PC-9 (cell line): ENCODE measurements at regions not wholly inside any gene's neighbourhood (a gene's known extent, or its start where the extent isn't known, plus 50 kb on each side); places are given as distances from the start of the nearest gene placed in this dataset.

Source experiments
- BruUV-seq: library from RNA; stranded (reverse); fragments of 400-500 nt; replicated peaks from 2 replicates; lab custom pipeline; 2021; lab: Mats Ljungman, UMichigan
- CTCF ChIA-PET: fragments of 300-600 bp; sonication (Branson Sonifier 250); formaldehyde crosslinking; loops from one replicate; lab custom pipeline; 2022; ENCODE audit warnings: antibody characterized with exemption; lab: Charles Lee
- POLR2A ChIA-PET: fragments of 300-600 bp; sonication (Branson Sonifier 250); formaldehyde crosslinking; loops from one replicate; lab custom pipeline; 2022; ENCODE audit warnings: antibody characterized with exemption; ENCODE audit not compliant: unreplicated experiment; lab: Charles Lee
- DNase-seq, 2 experiments: peaks; one replicate each; pipeline versions ENCODE4 v3.0.0 to v3.0.0-alpha.2; 2015 to 2022; ENCODE audit warnings: mixed read lengths in 1 of 2
- H2AFZ ChIP-seq: fragments of 200-600 bp; sonication (generic); 2 replicates; pipeline ENCODE4 v1.8.1; 2017; ENCODE audit warnings: antibody characterized with exemption
- H3F3A ChIP-seq: fragments of 200-600 bp; sonication (generic); 2 replicates; pipeline ENCODE4 v1.8.1; 2017; ENCODE audit warnings: antibody characterized with exemption, mild to moderate bottlenecking, low read depth; ENCODE audit not compliant: insufficient read depth
- H3K27ac ChIP-seq: fragments of 200-600 bp; sonication (generic); 2 replicates; pipeline ENCODE4 v1.6.1; 2016; ENCODE audit warnings: mixed run types
- H3K27me3 ChIP-seq: fragments of 200-600 bp; sonication (generic); 2 replicates; pipeline ENCODE4 v1.6.1; 2016; ENCODE audit warnings: low read depth, mixed run types; ENCODE audit not compliant: insufficient read depth
- H3K36me3 ChIP-seq: fragments of 200-600 bp; sonication (generic); 2 replicates; pipeline ENCODE4 v1.6.1; 2016; ENCODE audit warnings: low read depth, mixed run types
- H3K4me1 ChIP-seq: fragments of 200-600 bp; sonication (generic); replicated peaks from 2 replicates; pipeline ENCODE4 v1.6.1; 2016; ENCODE audit warnings: mixed run types; ENCODE audit not compliant: insufficient read depth
- H3K4me2 ChIP-seq: fragments of 200-600 bp; sonication (generic); 2 replicates; pipeline ENCODE4 v1.6.1; 2017; ENCODE audit warnings: mixed run types
- H3K4me3 ChIP-seq: fragments of 200-600 bp; sonication (generic); 2 replicates; pipeline ENCODE4 v1.6.1; 2016; ENCODE audit warnings: mixed run types
- H3K79me2 ChIP-seq: fragments of 200-600 bp; sonication (generic); 2 replicates; pipeline ENCODE4 v1.6.1; 2017; ENCODE audit warnings: low read depth, mixed run types
- H3K9me2 ChIP-seq: fragments of 200-600 bp; sonication (generic); 2 replicates; pipeline ENCODE4 v1.8.1; 2017; ENCODE audit warnings: mild to moderate bottlenecking; ENCODE audit not compliant: insufficient read depth
- H3K9me3 ChIP-seq: fragments of 200-600 bp; sonication (generic); 2 replicates; pipeline ENCODE4 v1.8.1; 2016; ENCODE audit warnings: low read depth; ENCODE audit not compliant: insufficient read depth
- H4K20me1 ChIP-seq: fragments of 200-600 bp; sonication (generic); 2 replicates; pipeline ENCODE4 v1.8.1; 2017; ENCODE audit not compliant: insufficient read depth
- EZH2 ChIP-seq: fragments of 200-600 bp; sonication (generic); IDR thresholded peaks from 2 replicates; pipeline ENCODE4 v1.8.0; 2017; ENCODE audit warnings: antibody characterized with exemption, low read depth
- intact Hi-C: fragments of 100-400 bp; cut with micrococcal nuclease; formaldehyde crosslinking; loops from one replicate; pipeline ENCODE4 v1.10.0; 2022; ENCODE audit not compliant: unreplicated experiment
- TF ChIP-seq, protein P1 (sequence below): fragments of 200-600 bp; sonication (generic); conservative IDR thresholded peaks from 2 replicates; pipeline ENCODE4 v1.6.1; 2017; ENCODE audit warnings: mixed run types, antibody characterized with exemption, mild to moderate bottlenecking, moderate library complexity

DNA sequence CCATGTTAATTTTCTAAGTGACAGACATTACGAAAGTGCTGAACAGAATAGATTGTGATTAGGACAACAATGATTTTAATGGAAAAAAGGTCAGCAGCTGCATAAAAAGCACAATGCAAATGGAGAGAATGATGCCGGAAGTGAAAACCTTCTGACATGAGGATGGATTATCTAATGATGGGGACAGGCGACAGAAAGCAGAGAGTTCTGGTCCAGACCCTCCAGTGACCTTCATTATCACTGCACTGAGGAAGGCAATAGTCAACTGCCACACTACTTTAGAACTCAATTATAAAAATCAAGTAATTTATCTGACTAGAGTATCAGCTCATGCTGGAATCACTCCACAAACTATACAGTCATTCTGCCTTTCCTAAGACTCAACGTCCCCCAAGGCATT, 746.1 kb upstream of the EPHA5 start:
- CTCF ChIA-PET = no interaction called here
- POLR2A ChIA-PET = no interaction called here

DNA sequence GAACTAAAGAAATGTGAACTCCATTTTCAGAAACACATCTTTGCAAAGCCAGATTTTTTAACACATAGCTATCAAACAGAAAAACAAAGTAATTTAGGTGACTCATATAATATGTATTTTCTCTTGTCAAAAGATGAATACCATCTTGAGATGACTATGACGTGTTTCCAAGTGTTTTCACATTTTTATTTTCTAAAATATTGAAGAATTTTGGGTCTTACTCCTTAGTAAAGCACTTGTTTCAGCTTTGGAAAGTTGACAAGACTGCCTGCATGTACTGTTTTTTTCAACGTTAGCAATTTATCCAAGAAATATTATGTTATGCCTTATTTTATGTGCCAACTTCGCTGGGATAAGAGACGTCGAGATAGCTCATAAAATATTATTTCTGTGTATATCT, 733.9 kb upstream of the EPHA5 start:
- H3K27me3 ChIP-seq = no peaks in the 10 kb centered on the region
- no peaks in the 10 kb centered on the region for H3K79me2 ChIP-seq
- no peaks in the 10 kb centered on the region for H3K9me3 ChIP-seq
- no peaks in the 10 kb centered on the region for H3F3A ChIP-seq
- H3K4me3 ChIP-seq = no peak overlapping the region
- no peak for DNase-seq
- no peaks in the 10 kb centered on the region for H3K4me1 ChIP-seq
- CTCF ChIA-PET = no interaction called here
- no peaks in the 10 kb centered on the region for H3K36me3 ChIP-seq
- H3K4me2 ChIP-seq = no peak overlapping the region
- H4K20me1 ChIP-seq = no peaks in the 10 kb centered on the region
- POLR2A ChIA-PET = no interaction called here
- no peak overlapping the region for H2AFZ ChIP-seq
- TF ChIP-seq, protein P1, sequence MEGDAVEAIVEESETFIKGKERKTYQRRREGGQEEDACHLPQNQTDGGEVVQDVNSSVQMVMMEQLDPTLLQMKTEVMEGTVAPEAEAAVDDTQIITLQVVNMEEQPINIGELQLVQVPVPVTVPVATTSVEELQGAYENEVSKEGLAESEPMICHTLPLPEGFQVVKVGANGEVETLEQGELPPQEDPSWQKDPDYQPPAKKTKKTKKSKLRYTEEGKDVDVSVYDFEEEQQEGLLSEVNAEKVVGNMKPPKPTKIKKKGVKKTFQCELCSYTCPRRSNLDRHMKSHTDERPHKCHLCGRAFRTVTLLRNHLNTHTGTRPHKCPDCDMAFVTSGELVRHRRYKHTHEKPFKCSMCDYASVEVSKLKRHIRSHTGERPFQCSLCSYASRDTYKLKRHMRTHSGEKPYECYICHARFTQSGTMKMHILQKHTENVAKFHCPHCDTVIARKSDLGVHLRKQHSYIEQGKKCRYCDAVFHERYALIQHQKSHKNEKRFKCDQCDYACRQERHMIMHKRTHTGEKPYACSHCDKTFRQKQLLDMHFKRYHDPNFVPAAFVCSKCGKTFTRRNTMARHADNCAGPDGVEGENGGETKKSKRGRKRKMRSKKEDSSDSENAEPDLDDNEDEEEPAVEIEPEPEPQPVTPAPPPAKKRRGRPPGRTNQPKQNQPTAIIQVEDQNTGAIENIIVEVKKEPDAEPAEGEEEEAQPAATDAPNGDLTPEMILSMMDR = no peak
- no peak for TF ChIP-seq EZH2
- BruUV-seq = no TSS peak
- intact Hi-C loops = no loop called here
- no peaks in the 10 kb centered on the region for H3K9me2 ChIP-seq
- no peak overlapping the region for H3K27ac ChIP-seq

More for the DNA sequence above, 746.1 kb upstream of the EPHA5 start:
- H3K9me3 ChIP-seq = no peaks in the 10 kb centered on the region
- H3K9me2 ChIP-seq = no peaks in the 10 kb centered on the region
- no TSS peak for BruUV-seq
- H3K27ac ChIP-seq = no peak overlapping the region
- H3K79me2 ChIP-seq = no peaks in the 10 kb centered on the region
- no peaks in the 10 kb centered on the region for H4K20me1 ChIP-seq
- H3K4me2 ChIP-seq = no peak overlapping the region
- TF ChIP-seq, protein P1 = no peak
- no peak for TF ChIP-seq EZH2
- intact Hi-C loops = no loop called here
- no peak overlapping the region for H2AFZ ChIP-seq
- H3K4me3 ChIP-seq = no peak overlapping the region
- no peaks in the 10 kb centered on the region for H3F3A ChIP-seq
- no peaks in the 10 kb centered on the region for H3K27me3 ChIP-seq
- H3K4me1 ChIP-seq = no peaks in the 10 kb centered on the region
- H3K36me3 ChIP-seq = no peaks in the 10 kb centered on the region
- no peak for DNase-seq

DNA sequence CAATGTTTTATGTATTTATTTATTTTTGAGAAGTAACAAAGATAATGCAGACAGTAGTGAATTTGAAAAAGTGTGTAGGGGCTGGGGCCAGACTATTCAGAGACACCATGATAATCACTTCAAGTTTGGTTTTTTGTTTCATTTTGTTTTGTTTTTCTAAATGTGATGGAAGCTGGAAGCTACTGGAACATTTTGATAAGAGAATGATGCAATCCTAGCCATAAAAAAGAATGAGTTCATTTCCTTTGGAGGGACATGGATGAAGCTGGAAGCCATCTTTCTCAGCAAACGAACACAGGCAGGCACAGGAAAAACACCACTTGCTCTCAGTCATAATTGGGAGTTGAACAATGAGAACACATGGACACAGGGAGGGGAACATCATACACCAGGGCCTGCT, 706.6 kb upstream of the EPHA5 start:
- BruUV-seq = no TSS peak
- H4K20me1 ChIP-seq = no peaks in the 10 kb centered on the region
- no peaks in the 10 kb centered on the region for H3K27me3 ChIP-seq
- H3F3A ChIP-seq = no peaks in the 10 kb centered on the region
- no peak overlapping the region for H3K4me2 ChIP-seq
- POLR2A ChIA-PET = no interaction called here
- no peak overlapping the region for H2AFZ ChIP-seq
- H3K4me1 ChIP-seq = no peaks in the 10 kb centered on the region
- H3K79me2 ChIP-seq = no peaks in the 10 kb centered on the region
- intact Hi-C loops = no loop called here
- H3K4me3 ChIP-seq = no peak overlapping the region
- CTCF ChIA-PET = no interaction called here
- H3K36me3 ChIP-seq = no peaks in the 10 kb centered on the region
- no peak overlapping the region for H3K27ac ChIP-seq
- H3K9me3 ChIP-seq = no peaks in the 10 kb centered on the region
- no peak for DNase-seq
- H3K9me2 ChIP-seq = no peaks in the 10 kb centered on the region
- TF ChIP-seq, protein P1 = no peak
- no peak for TF ChIP-seq EZH2
